H9 (cell line): ENCODE measurements at regions not wholly inside any gene's neighbourhood (a gene's known extent, or its start where the extent isn't known, plus 50 kb on each side); places are given as distances from the start of the nearest gene placed in this dataset.

Experiments
- DNase-seq: peaks from one replicate; pipeline ENCODE4 v3.0.0-alpha.2; 2017
- H2AFZ ChIP-seq: one replicate; pipeline ENCODE4 v1.6.1; 2013; ENCODE audit warnings: mild to moderate bottlenecking, low read length, control low read depth, moderate library complexity
- H2AK5ac ChIP-seq: 2 replicates; pipeline ENCODE4 v1.6.1; 2013; ENCODE audit warnings: low read length, control low read depth, mixed read lengths; ENCODE audit not compliant: insufficient read length
- H2BK120ac ChIP-seq: one replicate; pipeline ENCODE4 v1.6.1; 2013; ENCODE audit warnings: low read depth, mild to moderate bottlenecking, low read length, control low read depth, inconsistent platforms; ENCODE audit not compliant: poor library complexity, severe bottlenecking
- H2BK12ac ChIP-seq: 2 replicates; pipeline ENCODE4 v1.6.1; 2013; ENCODE audit warnings: low read length, control low read depth, mixed read lengths, low read depth; ENCODE audit not compliant: insufficient read length
- H2BK15ac ChIP-seq: 2 replicates; pipeline ENCODE4 v1.6.1; 2013; ENCODE audit warnings: low read depth, low read length, control low read depth
- H2BK20ac ChIP-seq: one replicate; pipeline ENCODE4 v1.6.1; 2013; ENCODE audit warnings: low read depth, mild to moderate bottlenecking, low read length, control low read depth, inconsistent platforms; ENCODE audit not compliant: poor library complexity, severe bottlenecking
- H2BK5ac ChIP-seq: 2 replicates; pipeline ENCODE4 v1.6.1; 2013; ENCODE audit warnings: low read length, control low read depth, mixed read lengths; ENCODE audit not compliant: insufficient read length
- H3K14ac ChIP-seq: 2 replicates; pipeline ENCODE4 v1.6.1; 2013; ENCODE audit warnings: low read length, control low read depth; ENCODE audit not compliant: insufficient read depth
- H3K18ac ChIP-seq: 2 replicates; pipeline ENCODE4 v1.6.1; 2013; ENCODE audit warnings: low read depth, mild to moderate bottlenecking, mixed read lengths, low read length, control low read depth; ENCODE audit not compliant: insufficient read length
- H3K23ac ChIP-seq: 2 replicates; pipeline ENCODE4 v1.6.1; 2013; ENCODE audit warnings: low read length, control low read depth, mixed read lengths, low read depth; ENCODE audit not compliant: insufficient read length
- H3K23me2 ChIP-seq: 2 replicates; pipeline ENCODE4 v1.6.1; 2013; ENCODE audit warnings: low read depth, mild to moderate bottlenecking, mixed read lengths, low read length, control low read depth; ENCODE audit not compliant: insufficient read length, poor library complexity, severe bottlenecking
- H3K27ac ChIP-seq: 2 replicates; pipeline ENCODE4 v1.5.1; 2013; ENCODE audit warnings: low read length, control low read depth, mixed read lengths, low read depth; ENCODE audit not compliant: insufficient read length
- H3K27me3 ChIP-seq: 2 replicates; pipeline ENCODE4 v1.6.1; 2013; ENCODE audit warnings: low read length, control low read depth, inconsistent platforms; ENCODE audit not compliant: insufficient read depth
- H3K4ac ChIP-seq: 2 replicates; pipeline ENCODE4 v1.6.1; 2013; ENCODE audit warnings: low read depth, mild to moderate bottlenecking, control low read depth, inconsistent platforms, low read length, moderate library complexity
- H3K4me1 ChIP-seq: 2 replicates; pipeline ENCODE4 v1.6.1; 2013; ENCODE audit warnings: low read length, control low read depth, inconsistent platforms; ENCODE audit not compliant: insufficient read depth
- H3K4me2 ChIP-seq: 2 replicates; pipeline ENCODE4 v1.6.1; 2013; ENCODE audit warnings: low read length, control low read depth, mixed read lengths; ENCODE audit not compliant: insufficient read length, insufficient read depth
- H3K56ac ChIP-seq: 2 replicates; pipeline ENCODE4 v1.6.1; 2013; ENCODE audit warnings: low read depth, mild to moderate bottlenecking, mixed read lengths, low read length, control low read depth; ENCODE audit not compliant: insufficient read length
- H3K79me1 ChIP-seq: 2 replicates; pipeline ENCODE4 v1.6.1; 2013; ENCODE audit warnings: low read depth, mild to moderate bottlenecking, moderate library complexity, low read length, control low read depth, inconsistent platforms; ENCODE audit not compliant: insufficient read depth, poor library complexity, severe bottlenecking
- H3K79me2 ChIP-seq: 2 replicates; pipeline ENCODE4 v1.6.1; 2013; ENCODE audit warnings: low read length, control low read depth, inconsistent platforms; ENCODE audit not compliant: insufficient read depth
- H3K9ac ChIP-seq: 2 replicates; pipeline ENCODE4 v1.6.1; 2013; ENCODE audit warnings: low read length, control low read depth, mixed read lengths; ENCODE audit not compliant: insufficient read length; ENCODE audit errors: extremely low read depth
- H3K9me3 ChIP-seq: one replicate; pipeline ENCODE4 v1.6.1; 2013; ENCODE audit warnings: low read depth, low read length, inconsistent platforms; ENCODE audit not compliant: control insufficient read depth
- H3T11ph ChIP-seq: one replicate; pipeline ENCODE4 v1.6.1; 2013; ENCODE audit warnings: mild to moderate bottlenecking, low read length, control low read depth, inconsistent platforms
- H4K20me1 ChIP-seq: one replicate; pipeline ENCODE4 v1.6.1; 2013; ENCODE audit not compliant: control insufficient read depth, insufficient read length, insufficient read depth
- H4K5ac ChIP-seq: 2 replicates; pipeline ENCODE4 v1.6.1; 2013; ENCODE audit warnings: low read depth, mild to moderate bottlenecking, mixed read lengths, low read length, control low read depth; ENCODE audit not compliant: insufficient read length
- H4K8ac ChIP-seq: replicated peaks from 2 replicates; pipeline ENCODE4 v1.6.1; 2013; ENCODE audit warnings: low read length, control low read depth, mixed read lengths, low read depth; ENCODE audit not compliant: insufficient read length
- H4K91ac ChIP-seq: 2 replicates; pipeline ENCODE4 v1.6.1; 2013; ENCODE audit warnings: low read depth, mild to moderate bottlenecking, moderate library complexity, mixed read lengths, low read length, control low read depth; ENCODE audit not compliant: insufficient read length
- H3K27ac Mint-ChIP-seq, 3 experiments: 2 replicates in 2 of 3; 3 replicates in 1 of 3; pipeline ENCODE4 v1.8.0; 2020 to 2021; ENCODE audit warnings: mixed read lengths in 3 of 3, mild to moderate bottlenecking in 1 of 3, moderate library complexity in 1 of 3
- H3K27me3 Mint-ChIP-seq: 2 replicates; pipeline ENCODE4 v1.8.0; 2021; ENCODE audit warnings: low read depth, mild to moderate bottlenecking, moderate library complexity, mixed read lengths
- H3K36me3 Mint-ChIP-seq, 3 experiments: 2 replicates in 2 of 3; 3 replicates in 1 of 3; pipeline ENCODE4 v1.8.0; 2020 to 2021; ENCODE audit warnings: low read depth in 3 of 3, mixed read lengths in 3 of 3; ENCODE audit not compliant: insufficient read depth in 1 of 3
- H3K4me1 Mint-ChIP-seq, 2 experiments: 2 replicates each; pipeline ENCODE4 v1.8.0; 2020; ENCODE audit warnings: mixed read lengths in 2 of 2
- H3K4me3 Mint-ChIP-seq, 2 experiments: 2 replicates in 1 of 2; 3 replicates in 1 of 2; pipeline ENCODE4 v1.8.0; 2020 to 2021; ENCODE audit warnings: mild to moderate bottlenecking in 2 of 2, mixed read lengths in 2 of 2, moderate library complexity in 1 of 2
- H3K9me3 Mint-ChIP-seq, 2 experiments: 2 replicates in 1 of 2; 3 replicates in 1 of 2; pipeline ENCODE4 v1.8.0; 2020; ENCODE audit warnings: mild to moderate bottlenecking in 2 of 2, mixed read lengths in 2 of 2, moderate library complexity in 1 of 2
- CTCF ChIP-seq: fragments of 200-600 bp; sonication (generic); conservative IDR thresholded peaks from 3 replicates; pipeline ENCODE4 v1.8.0; 2021; ENCODE audit warnings: antibody characterized with exemption, mild to moderate bottlenecking

DNA sequence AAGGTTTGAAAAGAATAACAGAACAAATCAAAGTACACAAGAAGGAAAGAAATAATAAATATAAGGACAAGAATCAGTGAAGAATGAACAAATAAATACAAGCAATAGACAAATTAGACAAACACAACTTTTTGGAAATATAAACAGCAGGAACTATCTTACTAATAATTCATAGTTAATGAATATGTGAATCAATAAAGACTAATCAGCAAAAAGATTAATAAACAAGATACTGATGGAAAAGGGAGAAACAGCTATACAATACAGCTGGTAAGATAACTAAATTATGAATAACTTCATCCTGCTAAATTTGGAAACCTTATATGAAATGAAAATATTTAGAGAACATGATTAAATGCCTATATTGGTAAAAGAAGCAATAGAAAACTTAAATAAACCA, 193.6 kb upstream of the SPRED2 start:
- no peak overlapping the region for H2BK20ac ChIP-seq
- no peak overlapping the region for H3K18ac ChIP-seq
- Mint-ChIP-seq H3K36me3 (no peaks in the 10 kb centered on the region), H3K9me3 (no peaks in the 10 kb centered on the region), H3K27ac (no peak overlapping the region), H3K4me1 (no peaks in the 10 kb centered on the region; a peak in 1 of 4 replicates), H3K4me3 (no peak overlapping the region), H3K27me3 (peaks cover 17% of the 10 kb centered on the region)
- no peaks in the 10 kb centered on the region for H4K20me1 ChIP-seq
- H3K4me2 ChIP-seq, result no peak overlapping the region
- H2AK5ac ChIP-seq, result no peak overlapping the region
- no peak overlapping the region for H2BK12ac ChIP-seq
- no peak overlapping the region for H3K9ac ChIP-seq
- no peaks in the 10 kb centered on the region for H3K9me3 ChIP-seq
- no peak overlapping the region for H2BK120ac ChIP-seq
- no peak overlapping the region for H3K14ac ChIP-seq
- no peak overlapping the region for H2BK15ac ChIP-seq
- H4K5ac ChIP-seq, result no peak overlapping the region
- no peaks in the 10 kb centered on the region for H3K79me2 ChIP-seq
- H3K56ac ChIP-seq, result no peak overlapping the region
- H3K27ac ChIP-seq, result no peak overlapping the region
- no peak overlapping the region for H4K8ac ChIP-seq
- H3K79me1 ChIP-seq, result no peaks in the 10 kb centered on the region
- no peaks in the 10 kb centered on the region for H3K27me3 ChIP-seq
- no peaks in the 10 kb centered on the region for H3K4me1 ChIP-seq
- H2AFZ ChIP-seq, result no peak overlapping the region
- no peak overlapping the region for H3K4ac ChIP-seq
- no peak overlapping the region for H3K23ac ChIP-seq
- no peak for DNase-seq
- H4K91ac ChIP-seq, result no peak overlapping the region
- H3T11ph ChIP-seq, result no peak overlapping the region
- TF ChIP-seq CTCF, result no peak
- H2BK5ac ChIP-seq, result no peak overlapping the region
- H3K23me2 ChIP-seq, result no peaks in the 10 kb centered on the region
